A673 (cell line): ENCODE measurements at regions not wholly inside any gene's neighbourhood (a gene's known extent, or its start where the extent isn't known, plus 50 kb on each side); places are given as distances from the start of the nearest gene placed in this dataset.
A peak's percentile ranks its signal among the peaks of the same experiment; 100 is the strongest.

ENCODE experiments used
- BruUV-seq: library from RNA; stranded (reverse); fragments of 400-500 nt; replicated peaks from 2 replicates; lab custom pipeline; 2021; lab: Mats Ljungman, UMichigan
- CTCF ChIA-PET: fragments of 300-600 bp; sonication (Branson Sonifier 250); formaldehyde crosslinking; loops from one replicate; lab custom pipeline; 2022; ENCODE audit warnings: antibody characterized with exemption; lab: Charles Lee
- POLR2A ChIA-PET: fragments of 300-600 bp; sonication (Branson Sonifier 250); formaldehyde crosslinking; loops from one replicate; lab custom pipeline; 2022; ENCODE audit warnings: antibody characterized with exemption; ENCODE audit not compliant: low non-redundant PET; lab: Charles Lee
- DNase-seq: peaks from one replicate; pipeline ENCODE4 v3.0.0-alpha.2; 2015; ENCODE audit warnings: low spot score
- H3K27ac ChIP-seq: fragments of 200-600 bp; sonication (generic); 2 replicates; pipeline ENCODE4 v1.5.1; 2016; ENCODE audit warnings: mixed run types, low read depth, mild to moderate bottlenecking, mixed read lengths, antibody characterized with exemption, low read length; ENCODE audit not compliant: poor library complexity, severe bottlenecking
- H3K27me3 ChIP-seq: fragments of 200-600 bp; sonication (generic); replicated peaks from 2 replicates; pipeline ENCODE4 v1.6.1; 2017; ENCODE audit warnings: mixed run types, low read depth, mild to moderate bottlenecking, mixed read lengths, antibody characterized with exemption, low read length; ENCODE audit not compliant: insufficient read depth, poor library complexity
- H3K36me3 ChIP-seq: fragments of 200-600 bp; sonication (generic); 2 replicates; pipeline ENCODE4 v1.6.1; 2016; ENCODE audit warnings: mixed run types, mild to moderate bottlenecking, mixed read lengths, antibody characterized with exemption, low read length; ENCODE audit not compliant: insufficient read depth, poor library complexity, severe bottlenecking
- H3K4me1 ChIP-seq: fragments of 200-600 bp; sonication (generic); 2 replicates; pipeline ENCODE4 v1.6.1; 2017; ENCODE audit warnings: mixed run types, mild to moderate bottlenecking, mixed read lengths, antibody characterized with exemption, low read length; ENCODE audit not compliant: insufficient read depth, poor library complexity, severe bottlenecking
- H3K4me3 ChIP-seq: fragments of 200-600 bp; sonication (generic); 2 replicates; pipeline ENCODE4 v1.5.1; 2016; ENCODE audit warnings: low read depth, mixed run types, mild to moderate bottlenecking, mixed read lengths, low read length; ENCODE audit not compliant: poor library complexity, severe bottlenecking
- H3K9me3 ChIP-seq: fragments of 200-600 bp; sonication (generic); 2 replicates; pipeline ENCODE4 v1.6.1; 2016; ENCODE audit warnings: mixed run types, low read depth, mild to moderate bottlenecking, mixed read lengths, antibody characterized with exemption, low read length; ENCODE audit not compliant: poor library complexity, severe bottlenecking
- EZH2 ChIP-seq: fragments of 200-600 bp; sonication (generic); IDR thresholded peaks from 2 replicates; pipeline ENCODE4 v1.6.1; 2017; ENCODE audit warnings: borderline replicate concordance, low read depth, mild to moderate bottlenecking, mixed read lengths, antibody characterized with exemption, low read length; ENCODE audit not compliant: poor library complexity, severe bottlenecking
- intact Hi-C: fragments of 100-400 bp; cut with micrococcal nuclease; formaldehyde crosslinking; loops from one replicate; pipeline ENCODE4 v1.10.0; 2022; ENCODE audit not compliant: unreplicated experiment
- TF ChIP-seq, protein P1 (sequence below): fragments of 300-800, 200-600 bp; sonication (generic); conservative IDR thresholded peaks from 2 replicates; pipeline ENCODE4 v1.5.1; 2017; ENCODE audit warnings: low read depth, mild to moderate bottlenecking, antibody characterized with exemption, low read length, moderate library complexity, mixed read lengths

GRCh38 chr4:14862891-14863290 is 139.4 kb upstream of the CPEB2 start:
- no peak overlapping the region for H3K4me3 ChIP-seq
- peaks cover 20% of the 10 kb centered on the region for H3K4me1 ChIP-seq
- no peak for DNase-seq
- TF ChIP-seq, protein P1, sequence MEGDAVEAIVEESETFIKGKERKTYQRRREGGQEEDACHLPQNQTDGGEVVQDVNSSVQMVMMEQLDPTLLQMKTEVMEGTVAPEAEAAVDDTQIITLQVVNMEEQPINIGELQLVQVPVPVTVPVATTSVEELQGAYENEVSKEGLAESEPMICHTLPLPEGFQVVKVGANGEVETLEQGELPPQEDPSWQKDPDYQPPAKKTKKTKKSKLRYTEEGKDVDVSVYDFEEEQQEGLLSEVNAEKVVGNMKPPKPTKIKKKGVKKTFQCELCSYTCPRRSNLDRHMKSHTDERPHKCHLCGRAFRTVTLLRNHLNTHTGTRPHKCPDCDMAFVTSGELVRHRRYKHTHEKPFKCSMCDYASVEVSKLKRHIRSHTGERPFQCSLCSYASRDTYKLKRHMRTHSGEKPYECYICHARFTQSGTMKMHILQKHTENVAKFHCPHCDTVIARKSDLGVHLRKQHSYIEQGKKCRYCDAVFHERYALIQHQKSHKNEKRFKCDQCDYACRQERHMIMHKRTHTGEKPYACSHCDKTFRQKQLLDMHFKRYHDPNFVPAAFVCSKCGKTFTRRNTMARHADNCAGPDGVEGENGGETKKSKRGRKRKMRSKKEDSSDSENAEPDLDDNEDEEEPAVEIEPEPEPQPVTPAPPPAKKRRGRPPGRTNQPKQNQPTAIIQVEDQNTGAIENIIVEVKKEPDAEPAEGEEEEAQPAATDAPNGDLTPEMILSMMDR: no peak
- no peak for TF ChIP-seq EZH2
- CTCF ChIA-PET: no interaction called here
- peak overlapping the region; percentile 29 for H3K27ac ChIP-seq
- H3K9me3 ChIP-seq: no peaks in the 10 kb centered on the region
- no TSS peak for BruUV-seq
- intact Hi-C loops: no loop called here
- no peaks in the 10 kb centered on the region for H3K27me3 ChIP-seq
- no peaks in the 10 kb centered on the region for H3K36me3 ChIP-seq
- POLR2A ChIA-PET: no interaction called here

GRCh38 chr4:14863418-14864364 is 138.6 kb upstream of the CPEB2 start:
- POLR2A ChIA-PET: no interaction called here
- intact Hi-C loops: no loop called here
- no TSS peak for BruUV-seq
- TF ChIP-seq EZH2: no peak
- TF ChIP-seq, protein P1: no peak
- peak; percentile 83 for DNase-seq
- Histone ChIP-seq H3K4me1 (peaks cover 20% of the 10 kb centered on the region), H3K27me3 (no peaks in the 10 kb centered on the region), H3K27ac (peak overlapping the region; percentile 29), H3K4me3 (no peak overlapping the region), H3K36me3 (no peaks in the 10 kb centered on the region), H3K9me3 (no peaks in the 10 kb centered on the region)
- CTCF ChIA-PET: no interaction called here

GRCh38 chr4:14864365-14865030 is 137.8 kb upstream of the CPEB2 start:
- TF ChIP-seq, protein P1: no peak
- TF ChIP-seq EZH2: no peak
- DNase-seq: no peak
- Histone ChIP-seq H3K9me3 (no peaks in the 10 kb centered on the region), H3K4me1 (peaks cover 20% of the 10 kb centered on the region), H3K27me3 (no peaks in the 10 kb centered on the region), H3K36me3 (no peaks in the 10 kb centered on the region), H3K4me3 (no peak overlapping the region), H3K27ac (peak overlapping the region; percentile 29)
- BruUV-seq: no TSS peak
- intact Hi-C loops: no loop called here
- ChIA-PET POLR2A (no interaction called here), CTCF (no interaction called here)
